CD4-positive, alpha-beta T cell treated with Interleukin-21 for 1 hour (primary cell): ENCODE measurements at regions not wholly inside any gene's neighbourhood (a gene's known extent, or its start where the extent isn't known, plus 50 kb on each side); places are given as distances from the start of the nearest gene placed in this dataset.

ENCODE experiments used
- DNase-seq: peaks from one replicate; pipeline ENCODE4 v3.0.0-alpha.2; 2020

DNA sequence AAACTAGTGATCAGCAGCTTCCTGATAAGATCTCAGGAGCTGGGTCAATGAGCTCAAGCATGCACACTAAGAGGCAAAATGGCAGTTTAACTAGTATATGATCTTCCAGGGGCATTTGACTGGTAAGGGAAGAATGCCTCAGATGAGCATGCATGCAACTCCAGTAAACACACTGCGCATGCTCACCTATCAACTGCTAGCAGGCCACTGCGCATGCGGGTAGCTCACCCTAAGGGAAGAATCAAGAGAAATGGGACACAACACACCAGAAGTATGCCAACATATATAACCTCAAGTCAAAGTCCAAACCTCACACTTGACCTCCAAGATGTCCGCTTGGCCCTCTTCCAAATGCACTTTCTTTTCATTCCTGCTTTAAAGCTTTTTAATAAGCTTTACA, 1004.0 kb downstream of the ADGRL3 start:
- DNase-seq: no peak

DNA sequence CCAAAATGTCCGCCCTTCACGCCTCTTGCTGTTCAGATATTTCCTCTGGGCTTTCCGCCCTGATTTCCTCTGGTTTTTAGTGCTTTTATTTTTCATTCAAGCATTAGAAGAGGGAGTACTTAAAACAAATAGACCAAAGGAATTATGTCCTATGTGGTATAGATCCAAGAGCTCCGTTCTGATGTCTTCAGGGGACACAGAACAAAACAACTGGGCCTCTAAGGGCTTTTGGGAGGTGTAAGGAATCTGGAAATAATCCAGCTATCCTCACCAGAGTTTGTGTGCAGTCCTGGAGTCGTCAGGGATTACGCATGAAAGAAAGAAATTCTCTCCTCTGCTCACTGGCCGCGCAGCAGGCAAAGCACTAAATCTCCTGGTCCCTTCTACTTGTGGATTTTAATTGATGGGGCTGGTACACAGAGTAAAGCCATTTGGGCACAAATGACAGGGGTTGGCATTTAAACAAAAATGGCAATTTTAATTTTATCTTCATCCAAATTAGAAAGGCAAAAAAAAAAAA, 999.2 kb downstream of the ADGRL3 start:
- no peak for DNase-seq

DNA sequence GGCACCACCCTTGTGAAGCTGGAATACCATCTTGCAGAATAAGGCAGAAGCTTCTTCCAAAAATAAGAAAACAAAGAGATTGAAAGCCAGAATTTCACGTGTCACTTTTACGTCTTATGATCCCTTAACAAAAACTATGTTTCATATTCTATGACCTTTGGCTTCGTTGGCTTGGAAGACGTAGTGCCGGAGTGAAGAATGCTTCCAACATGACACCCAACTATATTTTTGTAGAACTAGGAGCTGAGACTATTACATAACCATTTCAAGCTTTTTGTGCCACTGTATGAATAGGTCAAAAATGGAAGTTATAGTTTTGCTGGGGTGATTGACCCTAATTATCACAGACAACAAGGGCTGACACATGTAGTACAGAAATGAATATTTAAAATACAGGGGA, 996.2 kb downstream of the ADGRL3 start:
- DNase-seq: no peak

DNA sequence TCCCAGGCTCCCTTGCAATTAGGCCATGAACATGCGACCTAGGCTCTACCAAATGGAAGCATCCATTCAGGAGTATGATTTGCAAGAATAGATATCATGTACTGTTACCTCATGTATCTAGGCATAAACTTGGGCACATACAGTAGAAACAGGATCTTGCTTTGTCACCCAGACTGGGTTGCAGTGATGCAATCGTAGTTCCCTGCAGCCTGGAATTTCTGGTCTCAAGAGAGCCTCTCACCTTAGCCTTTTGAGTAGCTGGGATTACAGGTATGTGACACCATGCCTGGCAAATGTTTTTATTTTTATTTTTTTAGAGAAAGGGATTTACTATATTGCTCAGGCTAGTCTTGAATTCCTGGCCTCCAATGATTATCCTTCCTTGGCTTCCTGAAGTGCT, 994.2 kb downstream of the ADGRL3 start:
- no peak for DNase-seq

DNA sequence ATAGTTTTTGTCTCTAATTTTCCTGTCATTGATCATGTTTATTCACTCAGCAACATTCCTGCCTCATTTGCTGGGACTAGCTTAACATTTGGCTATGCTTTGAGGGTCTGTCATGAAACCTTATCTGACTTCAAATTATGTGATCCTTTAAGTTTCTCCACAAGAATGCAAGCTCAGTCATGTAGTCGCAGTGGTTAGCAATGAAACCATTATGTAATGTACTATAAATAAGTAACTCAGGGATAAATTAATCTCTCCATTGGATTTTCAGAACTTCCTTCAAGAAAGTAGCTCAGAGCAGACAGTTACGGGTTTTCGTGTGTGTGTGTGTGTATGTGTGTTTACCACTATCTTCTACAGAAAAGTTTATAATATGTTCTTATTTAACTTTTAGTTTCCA, 993.6 kb downstream of the ADGRL3 start:
- no peak for DNase-seq

DNA sequence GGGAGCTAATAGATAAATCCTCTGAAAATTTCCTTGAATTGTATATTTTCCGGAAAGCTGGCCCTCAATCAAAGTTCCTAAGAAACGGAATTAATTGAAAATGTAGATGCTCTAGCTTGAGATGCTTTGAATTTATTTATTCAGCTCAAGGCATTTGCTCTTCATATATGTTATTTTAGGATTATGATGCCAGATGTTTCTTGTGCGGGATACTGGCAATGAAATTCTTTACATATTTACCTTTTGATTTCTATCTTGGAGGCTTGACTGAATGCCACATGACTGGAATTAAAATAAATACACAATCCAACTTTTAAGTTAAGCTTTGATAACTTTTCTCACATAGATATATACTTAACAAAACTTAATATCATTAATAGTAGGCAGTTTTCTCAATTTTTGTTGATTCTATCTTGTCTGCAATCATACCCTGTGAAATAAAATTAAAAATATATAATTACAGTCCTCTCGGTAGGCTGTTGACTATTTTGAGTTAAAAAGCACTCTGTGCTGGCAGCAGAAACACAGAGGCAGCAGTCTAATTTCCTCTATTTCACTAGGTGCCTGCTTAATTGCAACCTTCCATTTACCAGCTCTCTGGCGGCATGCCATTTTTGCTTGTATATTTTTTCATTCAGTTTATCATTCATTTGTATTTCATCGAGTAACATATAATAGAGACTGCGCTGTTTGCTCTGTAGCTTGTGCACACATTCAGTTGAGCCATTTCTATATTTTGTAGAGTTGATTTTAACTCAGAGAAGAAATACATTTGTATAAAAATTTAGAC, 991.5 kb downstream of the ADGRL3 start:
- no peak for DNase-seq

DNA sequence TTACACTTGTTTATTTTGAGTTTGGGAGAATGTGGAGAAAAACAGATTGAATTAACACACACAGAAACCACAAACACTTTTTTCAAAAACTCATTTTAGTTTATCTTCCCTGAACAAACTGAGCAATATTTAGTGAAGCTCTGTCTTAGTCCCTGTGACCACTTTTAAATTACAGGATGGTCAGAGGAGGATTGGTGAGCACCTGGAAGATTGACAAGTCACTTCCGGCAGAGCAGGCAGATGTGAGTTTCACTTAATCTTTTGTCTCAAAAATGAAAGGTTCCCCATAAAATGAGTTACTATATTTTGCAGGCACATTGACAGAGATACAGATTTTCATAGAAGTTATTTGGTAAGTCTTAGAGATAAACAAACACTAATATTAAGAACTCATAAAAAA, 970.1 kb downstream of the ADGRL3 start:
- no peak for DNase-seq

DNA sequence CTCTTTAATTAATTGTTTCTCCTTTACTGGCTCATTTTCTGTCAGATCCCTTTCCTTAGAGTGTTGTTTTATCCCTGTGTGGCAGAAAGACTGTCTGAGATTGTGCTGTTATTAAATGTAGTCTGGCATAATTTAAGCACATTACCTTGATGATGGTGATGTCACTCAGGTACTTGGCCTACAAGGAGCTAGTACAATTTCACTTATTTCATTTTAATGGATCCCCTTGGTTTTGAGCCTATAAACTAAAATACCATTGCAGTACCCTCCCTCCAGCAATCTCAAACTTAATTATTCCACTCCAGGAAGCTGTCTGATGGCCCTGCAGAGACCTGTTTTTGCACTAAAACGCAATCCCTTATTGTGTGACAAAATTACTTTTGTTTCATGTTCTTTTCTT, 968.6 kb downstream of the ADGRL3 start:
- no peak for DNase-seq

DNA sequence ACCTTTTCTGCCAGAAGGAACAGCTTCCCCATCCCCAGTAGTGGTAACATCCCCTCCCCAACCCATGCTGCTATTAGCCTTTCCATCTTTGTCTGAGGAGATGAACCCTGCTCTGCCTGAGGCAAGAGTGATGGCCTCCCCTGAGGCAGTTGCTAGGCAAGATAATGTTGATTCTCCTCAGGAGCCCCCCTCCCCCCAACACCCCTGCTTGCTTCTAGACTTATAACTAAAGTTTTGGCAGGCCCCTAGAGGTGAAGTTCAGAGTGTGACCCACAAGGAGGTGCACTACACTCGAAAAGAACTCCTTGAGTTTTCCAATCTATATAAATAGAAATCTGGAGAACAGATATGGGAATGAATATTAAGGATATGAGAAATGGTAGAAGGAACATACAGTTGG, 962.5 kb downstream of the ADGRL3 start:
- DNase-seq: no peak

DNA sequence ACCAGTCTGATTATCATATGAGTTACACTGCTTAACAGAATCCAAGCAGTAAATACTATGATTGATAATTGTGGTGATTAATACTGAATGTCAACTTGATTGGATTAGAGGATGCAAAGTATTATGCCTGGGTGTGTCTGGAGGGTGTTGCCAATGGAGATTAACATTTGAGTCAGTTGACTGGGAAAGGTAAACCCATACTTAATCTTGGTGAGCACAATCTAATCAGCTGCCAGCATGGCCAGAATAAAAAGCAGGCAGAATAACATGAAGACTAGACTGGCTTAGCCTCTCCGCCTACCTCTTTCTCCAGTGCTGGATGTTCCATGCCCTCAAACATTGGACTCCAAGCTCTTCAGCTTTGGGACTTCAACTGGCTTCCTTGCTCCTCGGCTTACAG, 961.3 kb downstream of the ADGRL3 start:
- DNase-seq: no peak

DNA sequence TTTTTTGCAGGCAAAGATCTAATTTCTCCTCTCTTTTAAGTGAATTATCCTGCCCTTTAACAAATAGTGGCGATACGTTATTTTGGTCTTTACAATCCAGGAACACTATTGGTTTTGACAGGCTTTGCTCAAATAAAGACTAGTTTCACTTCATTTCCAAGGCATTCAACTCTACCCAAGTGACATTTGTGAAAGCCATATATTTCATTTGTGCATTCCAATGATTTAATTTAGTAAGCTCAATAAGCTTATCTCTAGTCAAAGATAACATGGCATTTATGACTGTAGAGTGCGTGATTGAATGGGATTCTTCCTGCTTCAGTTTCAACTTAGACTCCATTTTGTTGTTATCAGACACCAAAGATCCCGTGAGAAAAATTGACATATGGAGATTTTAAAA, 959.8 kb downstream of the ADGRL3 start:
- no peak for DNase-seq

DNA sequence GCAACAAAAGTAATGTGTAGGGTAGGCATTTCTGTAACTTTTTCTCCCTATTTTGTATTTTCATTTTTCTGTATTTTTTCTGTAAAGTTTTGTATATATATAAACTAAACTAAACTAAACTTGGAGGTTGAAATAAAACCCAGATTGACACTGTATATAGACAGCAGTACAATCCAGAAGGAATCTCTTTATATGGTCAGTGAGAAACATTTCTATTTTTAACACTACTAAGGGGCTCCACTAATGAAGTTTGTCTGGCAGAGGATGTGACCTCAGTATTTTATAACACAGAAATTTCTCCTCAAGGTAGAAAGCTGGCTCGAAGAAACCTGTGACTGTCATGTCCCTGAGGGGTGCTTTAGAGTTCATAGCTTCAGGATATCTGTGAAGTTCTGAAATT, 959.2 kb downstream of the ADGRL3 start:
- DNase-seq: no peak

DNA sequence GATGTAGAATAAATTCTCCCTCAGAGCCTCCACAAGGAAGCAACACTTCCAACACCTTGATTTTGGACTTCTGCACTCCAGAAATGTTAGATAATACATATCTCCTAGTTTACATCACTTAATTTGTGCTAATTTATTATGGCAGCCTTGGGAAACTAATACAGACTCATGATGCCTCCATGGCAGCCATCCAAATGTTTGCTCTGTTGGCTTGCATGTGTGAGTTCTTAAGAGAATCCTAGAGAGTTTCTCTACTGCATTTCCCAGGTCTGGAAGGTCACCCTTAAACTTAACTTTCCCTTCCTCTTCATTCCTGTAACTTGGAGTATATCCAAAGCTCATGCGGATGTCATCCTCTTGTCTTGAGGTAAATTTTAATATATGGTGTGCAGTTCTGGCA, 956.1 kb downstream of the ADGRL3 start:
- DNase-seq: no peak

DNA sequence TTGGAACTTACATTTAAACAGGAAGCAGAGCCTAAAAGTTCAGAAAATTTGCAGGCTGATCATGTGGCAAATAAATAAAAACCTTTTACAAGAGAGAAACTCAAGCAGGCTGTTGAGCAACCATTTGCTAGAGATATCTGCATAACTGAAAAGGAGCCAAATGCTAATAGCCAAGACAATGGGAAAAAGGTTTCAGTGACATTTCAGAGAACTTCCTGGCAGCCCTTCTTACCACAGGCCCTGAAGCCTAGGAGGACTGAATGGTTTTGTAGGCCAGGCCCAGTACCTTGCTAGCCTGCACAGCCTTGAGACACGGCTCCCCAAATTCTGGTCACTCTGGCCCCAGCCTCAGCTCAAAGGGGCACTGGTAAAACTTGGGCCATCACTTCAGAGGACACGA, 945.1 kb downstream of the ADGRL3 start:
- no peak for DNase-seq

DNA sequence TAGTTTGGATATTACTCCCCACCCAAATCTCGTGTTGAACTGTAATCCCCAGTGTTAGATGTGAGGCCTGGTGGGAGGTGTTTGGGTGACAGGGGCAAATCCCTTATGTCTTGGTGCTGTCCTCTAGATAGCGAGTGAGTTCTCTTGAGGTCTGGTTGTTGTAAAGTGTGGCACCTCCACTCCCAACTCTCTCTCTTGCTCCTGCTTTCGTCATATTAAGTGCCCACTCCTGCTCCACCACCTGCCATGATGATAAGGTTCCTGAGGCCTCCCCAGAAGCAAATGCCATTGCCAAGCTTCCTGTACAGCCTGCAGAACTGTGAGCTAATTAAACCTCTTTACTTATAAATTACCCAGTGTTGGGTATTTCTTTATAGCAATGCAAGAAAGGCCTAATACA, 944.3 kb downstream of the ADGRL3 start:
- DNase-seq: no peak

DNA sequence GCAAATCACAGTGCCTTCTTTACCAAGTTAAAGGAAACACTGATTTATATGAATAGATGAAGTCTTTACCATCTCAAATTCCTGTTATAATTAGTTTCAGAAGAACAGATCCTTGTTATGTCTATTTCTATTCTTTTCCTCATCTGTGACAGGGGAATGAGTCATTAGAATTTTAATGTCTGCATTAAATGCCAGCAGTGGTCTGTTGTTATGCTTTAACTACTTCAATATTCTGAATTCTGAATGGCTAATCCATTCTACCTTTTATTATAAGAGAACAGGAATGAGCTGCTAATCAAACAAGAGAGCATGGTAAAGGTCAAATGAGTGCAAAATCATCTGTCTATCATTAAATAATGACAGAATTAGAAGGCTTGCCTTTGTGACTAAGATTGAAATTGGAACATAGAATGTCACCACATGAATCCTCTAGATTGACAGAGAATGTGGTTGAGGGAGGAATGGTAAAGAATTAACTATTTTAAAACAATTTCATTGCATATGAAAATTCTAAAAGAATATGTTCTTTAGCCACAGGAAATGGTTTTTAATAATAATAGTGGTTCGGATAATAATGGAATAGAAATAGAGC, 935.5 kb downstream of the ADGRL3 start:
- DNase-seq: no peak

DNA sequence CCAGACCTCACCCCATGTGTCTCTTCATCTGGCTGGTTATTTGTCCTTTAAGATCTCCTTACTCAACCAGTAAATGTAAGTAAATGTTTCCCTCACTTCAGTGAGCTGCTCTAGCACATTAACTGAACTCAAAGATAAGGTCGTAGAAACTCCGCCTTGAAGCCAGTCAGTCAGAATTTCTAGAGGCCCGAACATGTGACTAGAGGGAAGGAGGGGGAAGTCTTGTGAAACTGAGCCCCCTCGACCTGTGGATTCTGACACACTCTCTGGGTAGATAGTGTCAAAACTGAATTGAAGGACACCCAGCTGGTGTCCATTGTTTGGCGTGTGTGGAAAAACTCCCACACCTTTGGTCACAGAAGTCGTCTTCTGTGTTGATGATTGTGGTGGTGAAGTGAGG, 933.9 kb downstream of the ADGRL3 start:
- DNase-seq: no peak

DNA sequence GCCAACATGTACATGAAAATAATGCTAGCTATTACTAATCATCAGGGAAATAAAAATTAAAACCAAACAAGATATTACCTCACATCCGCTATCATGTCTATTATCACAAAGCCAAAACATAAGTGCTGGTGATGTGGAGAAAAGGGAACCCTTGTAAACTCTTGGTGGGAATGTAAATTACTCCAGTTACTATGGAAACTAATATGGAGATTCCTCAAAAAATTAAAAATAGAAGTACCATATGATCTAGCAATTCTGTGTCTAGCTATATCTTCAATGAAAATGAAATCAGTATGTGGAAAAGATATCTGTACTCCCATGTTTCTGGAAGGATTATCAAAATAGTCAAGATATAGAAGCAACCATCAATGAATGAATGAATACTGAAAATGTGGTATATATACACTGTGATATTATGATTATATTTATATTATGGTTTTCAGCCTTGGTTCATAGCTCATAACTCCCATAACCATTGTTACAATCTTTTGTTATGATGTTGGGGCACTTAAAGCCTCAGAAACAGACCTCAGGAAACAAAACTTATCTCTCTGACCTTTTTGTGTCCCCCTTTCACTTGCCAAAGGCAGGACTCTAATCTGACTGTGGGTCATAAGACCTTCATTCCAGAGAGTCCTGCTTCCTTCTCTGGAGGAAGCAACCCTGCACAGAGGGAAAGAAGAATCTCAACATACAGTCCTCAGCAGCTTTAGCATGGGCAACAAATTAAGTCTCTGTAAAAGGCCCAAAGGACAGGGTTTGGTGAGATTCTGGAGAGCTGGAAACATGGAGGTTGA, 933.2 kb downstream of the ADGRL3 start:
- DNase-seq: no peak

DNA sequence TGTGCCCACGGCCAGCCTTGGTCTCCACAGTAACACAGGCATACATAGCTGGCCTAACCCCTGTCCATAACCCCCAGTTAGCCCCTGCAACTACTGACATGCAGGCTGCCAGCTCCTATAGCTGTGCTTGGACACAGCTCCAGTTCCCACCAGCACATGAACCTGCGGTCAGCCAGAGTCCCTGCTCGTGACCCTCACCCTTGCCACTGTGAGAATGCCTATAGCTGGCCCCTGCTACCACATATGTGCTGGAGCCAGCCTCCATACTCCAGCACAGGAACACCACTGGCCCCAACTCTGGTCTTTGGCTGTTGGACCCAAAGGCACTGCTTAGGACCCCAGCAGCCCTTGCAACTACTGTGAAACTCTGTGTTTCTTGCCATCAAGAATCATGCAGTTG, 930.9 kb downstream of the ADGRL3 start:
- DNase-seq: no peak

DNA sequence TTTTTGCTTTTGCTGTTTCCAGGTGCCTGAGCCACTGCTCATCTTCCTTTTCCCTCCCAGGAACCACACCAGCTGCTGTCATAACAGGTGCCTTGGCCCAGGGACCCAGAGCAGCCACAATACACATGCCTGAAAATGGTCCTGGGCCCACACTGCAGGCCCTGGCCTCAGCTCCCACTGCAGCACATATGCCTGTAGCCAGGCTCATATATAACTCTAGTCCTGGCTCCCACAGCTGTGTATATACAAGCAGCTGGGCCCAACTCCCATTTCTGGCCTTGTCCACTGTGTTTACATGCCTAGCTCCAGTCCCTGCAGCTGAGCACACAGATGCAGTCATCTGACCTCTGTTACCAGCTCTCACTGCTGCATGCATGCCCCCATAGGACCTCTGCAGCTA, 930.5 kb downstream of the ADGRL3 start:
- DNase-seq: no peak

DNA sequence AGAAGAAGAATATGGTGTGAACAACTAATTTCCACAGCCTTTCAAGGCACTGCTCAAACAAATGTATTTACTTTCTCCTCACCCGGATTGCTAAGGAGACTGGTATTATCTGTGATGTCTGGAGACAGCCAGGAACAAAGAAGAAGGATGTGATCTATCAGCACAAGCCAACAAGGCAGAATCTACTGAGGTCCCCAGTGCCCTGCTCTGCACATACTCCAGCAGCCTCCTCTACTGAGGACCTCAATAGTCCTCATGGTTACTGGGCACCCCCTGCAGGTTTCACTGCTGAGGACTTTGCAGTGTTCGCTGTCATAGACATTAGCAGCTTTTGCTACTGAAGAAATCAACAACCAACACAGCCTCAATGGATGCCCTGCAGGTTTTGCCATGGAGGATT, 930.1 kb downstream of the ADGRL3 start:
- DNase-seq: no peak
